ENCODE measurements at regions not wholly inside any gene's neighbourhood (a gene's known extent, or its start where the extent isn't known, plus 50 kb on each side); places are given as distances from the start of the nearest gene placed in this dataset.
A peak's percentile ranks its signal among the peaks of the same experiment; 100 is the strongest.

DNA sequence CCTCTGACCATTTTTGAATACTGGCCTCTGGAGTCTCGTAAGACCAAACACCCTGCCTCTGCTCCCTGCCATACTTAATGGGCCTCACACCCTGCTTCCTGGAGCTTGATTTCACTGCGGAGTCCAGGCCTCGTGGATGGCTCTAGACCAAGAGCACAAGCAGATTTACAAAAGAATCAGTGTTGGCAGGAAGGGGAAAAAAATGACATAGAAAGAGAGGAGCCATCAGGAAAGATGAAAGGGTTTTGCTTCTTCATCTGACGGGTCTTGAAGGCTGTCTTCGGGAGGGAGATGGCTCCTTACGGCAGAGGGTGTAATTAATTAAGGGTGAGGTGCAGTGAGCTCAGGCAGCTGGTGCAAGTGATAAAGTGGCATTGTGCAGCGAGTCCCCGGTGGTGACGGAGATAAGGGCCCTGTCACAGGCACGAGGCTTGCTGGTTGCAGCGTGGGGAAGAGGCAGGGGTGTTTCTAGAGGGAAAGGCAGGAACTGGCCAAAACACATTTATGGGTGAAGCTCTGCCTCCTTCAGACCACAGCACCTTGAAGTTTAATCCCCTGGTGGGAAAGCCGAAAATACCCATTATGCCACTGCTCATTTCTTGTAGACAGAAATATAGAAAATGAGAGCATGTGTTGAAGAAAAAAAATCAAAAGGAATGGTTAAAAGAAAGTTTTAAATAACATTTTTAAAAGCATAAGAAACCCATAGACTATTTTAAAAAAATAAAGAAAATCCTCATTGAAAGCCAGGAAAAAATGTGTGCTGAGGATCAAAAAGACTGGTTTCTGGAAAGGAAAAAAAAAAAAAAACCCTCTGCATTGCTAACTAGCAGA lies 128.6 kb upstream of the LRFN2 start:
- DNase-seq: peak; percentile 98

DNA sequence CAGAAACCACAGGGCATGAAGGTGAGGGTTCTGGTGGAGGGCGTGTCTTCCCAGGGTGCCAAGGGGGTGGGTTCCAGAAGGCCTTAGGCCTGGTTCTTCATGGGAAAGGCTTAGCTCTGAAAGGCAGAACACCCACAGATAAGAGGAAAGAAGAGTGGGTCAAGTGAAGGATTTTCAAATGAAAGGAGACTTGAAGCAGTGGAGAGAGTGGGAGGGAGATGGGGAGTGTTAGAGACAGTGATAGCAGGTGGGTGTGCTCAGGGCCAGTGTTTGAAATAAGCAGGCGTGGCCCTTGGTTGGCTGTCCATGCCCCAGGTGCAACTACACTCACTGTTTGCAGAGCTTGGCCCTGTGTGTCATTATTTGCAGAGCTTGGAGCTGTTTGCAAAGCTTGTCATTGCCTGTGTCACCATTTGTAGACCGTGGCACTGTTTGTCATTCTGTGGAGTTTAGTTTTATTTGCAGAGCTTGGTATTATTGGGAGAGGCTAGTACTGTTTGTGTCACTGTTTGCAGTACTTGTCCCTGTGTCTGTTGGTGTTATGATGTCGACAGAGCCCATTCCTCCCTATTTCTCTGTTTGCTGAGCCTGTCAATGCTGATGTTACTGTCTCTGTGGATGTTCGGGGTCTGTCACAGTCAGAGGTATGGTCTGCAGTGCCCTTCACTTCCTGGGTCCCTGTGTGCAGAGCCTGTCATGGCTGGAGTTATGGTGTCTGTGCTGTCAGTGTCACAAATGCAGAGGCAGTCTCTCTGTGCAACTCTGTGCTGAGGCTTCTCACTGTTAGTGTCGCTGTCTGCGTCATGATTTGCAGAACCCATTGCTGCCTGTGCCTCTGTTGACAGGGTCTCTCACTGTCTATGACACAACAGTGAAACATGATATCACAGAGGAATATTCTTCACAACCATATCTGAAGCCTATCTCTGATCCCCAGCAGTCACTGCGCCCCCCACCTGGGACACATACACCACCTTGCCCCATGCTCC lies 127.7 kb upstream of the LRFN2 start:
- DNase-seq: peak; percentile 76

DNA sequence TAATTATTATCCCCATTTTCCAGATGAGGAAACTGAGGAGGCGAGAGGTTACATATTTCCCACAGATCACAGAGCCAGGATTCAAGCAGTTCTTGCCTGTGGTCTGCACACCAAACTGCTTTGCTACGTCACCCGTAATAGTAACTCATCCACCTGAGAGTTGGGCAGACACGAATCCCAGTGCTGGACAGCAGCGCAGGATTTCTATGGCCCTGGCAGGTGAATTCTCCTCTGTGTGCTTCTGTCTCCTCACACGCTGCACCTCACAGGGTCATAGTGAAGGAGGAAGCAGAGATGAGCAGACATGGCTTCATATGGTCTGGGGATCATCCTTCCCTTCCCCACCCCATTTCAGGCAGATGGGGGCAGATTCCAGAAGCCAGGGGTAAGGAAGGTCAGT lies 127.0 kb upstream of the LRFN2 start:
- DNase-seq: no peak

DNA sequence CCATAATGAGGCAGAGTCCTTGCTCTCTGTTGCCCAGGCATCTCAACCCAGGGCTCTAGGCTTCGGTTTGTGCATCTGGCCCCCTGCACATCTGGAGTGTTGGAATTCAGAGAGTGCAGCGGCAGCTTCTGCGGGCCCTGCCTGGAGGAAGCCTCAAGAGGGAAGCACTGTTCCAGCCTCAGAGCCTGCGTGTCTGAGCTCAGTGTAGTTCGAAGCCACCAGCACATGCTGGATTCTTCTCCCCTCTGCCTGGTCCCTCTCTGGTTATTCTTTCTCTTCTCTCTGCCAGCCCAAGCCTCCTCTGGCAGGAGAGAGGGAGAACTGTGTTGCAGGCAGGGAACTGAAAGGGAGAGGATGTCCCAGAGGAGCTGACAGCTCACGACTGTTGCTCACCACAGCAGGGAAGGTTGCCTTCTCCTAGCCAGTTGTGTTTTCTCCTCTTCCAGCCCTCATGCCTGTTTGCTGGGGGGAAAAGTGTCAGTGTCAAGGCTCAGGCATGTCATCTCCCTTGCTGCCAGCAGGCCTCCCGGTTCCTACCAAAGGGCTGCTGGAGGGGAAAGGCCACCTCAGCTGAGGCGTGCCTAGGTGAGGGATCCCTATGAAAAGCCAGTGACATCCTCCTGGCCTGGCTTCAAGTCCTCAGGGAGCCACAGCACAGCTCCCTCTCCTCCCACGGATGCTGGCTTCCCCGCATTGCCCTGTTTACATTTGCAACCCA lies 126.0 kb upstream of the LRFN2 start:
- DNase-seq: no peak

DNA sequence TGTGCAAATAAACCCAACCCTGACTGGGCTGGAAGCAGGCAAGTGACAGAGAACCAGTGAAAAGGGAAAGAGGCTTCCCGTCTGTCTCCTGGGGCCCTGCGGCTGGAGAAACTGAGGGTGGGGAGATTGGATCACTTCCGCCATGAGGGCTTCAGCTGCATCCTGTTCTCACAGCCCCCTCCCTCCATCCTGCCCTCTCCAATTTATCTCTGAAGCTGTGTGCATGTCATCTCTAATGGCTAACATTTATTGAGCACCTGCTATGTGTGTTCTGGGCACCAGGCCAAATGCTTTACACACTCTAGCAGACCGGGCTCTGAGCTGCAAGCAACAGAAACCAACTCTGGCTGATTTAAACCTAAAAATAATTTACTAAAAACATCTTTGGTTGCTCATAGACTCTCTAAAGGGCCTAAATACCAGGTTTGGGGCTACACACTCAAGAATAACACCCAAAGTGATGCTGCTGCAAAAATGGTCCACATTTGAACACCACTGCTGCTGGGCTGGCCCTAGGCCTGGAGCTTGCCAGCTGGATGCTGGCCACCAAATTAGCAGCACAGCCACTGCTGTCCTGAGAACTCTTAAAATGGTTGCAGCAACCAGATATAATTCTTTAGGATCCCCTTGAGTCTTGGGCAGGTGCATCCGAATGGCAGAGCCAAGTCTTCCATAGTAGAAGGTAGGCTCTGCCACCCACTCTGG lies 123.6 kb upstream of the LRFN2 start:
- DNase-seq: no peak

- DNase-seq: no peak
Observed at GRCh38 chr6:40708049-40708448, 120.9 kb upstream of the LRFN2 start.

- no peak for DNase-seq
Observed at GRCh38 chr6:40706178-40706577, 119.0 kb upstream of the LRFN2 start.

DNA sequence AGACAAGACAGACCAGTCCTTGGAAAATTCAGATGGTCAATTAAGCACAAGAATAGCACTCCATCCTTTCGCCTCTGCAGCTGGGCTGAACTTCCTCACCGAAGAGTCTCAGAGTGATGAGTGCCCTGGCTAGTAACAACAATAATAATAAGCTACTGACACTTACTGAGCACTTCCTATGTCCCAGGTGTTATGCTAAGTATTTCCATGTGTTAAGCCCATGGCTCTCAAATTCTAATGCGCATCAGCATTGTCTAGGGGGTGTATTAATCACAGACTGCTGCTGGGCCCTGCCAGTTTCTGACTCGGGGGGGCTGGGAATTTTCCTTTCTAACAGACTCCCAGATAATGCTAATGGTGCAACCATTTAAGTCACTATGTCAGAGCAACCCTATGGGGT lies 118.2 kb upstream of the LRFN2 start:
- no peak for DNase-seq

GRCh38 chr6:40701352-40702007 lies 114.3 kb upstream of the LRFN2 start:
- DNase-seq: no peak

DNA sequence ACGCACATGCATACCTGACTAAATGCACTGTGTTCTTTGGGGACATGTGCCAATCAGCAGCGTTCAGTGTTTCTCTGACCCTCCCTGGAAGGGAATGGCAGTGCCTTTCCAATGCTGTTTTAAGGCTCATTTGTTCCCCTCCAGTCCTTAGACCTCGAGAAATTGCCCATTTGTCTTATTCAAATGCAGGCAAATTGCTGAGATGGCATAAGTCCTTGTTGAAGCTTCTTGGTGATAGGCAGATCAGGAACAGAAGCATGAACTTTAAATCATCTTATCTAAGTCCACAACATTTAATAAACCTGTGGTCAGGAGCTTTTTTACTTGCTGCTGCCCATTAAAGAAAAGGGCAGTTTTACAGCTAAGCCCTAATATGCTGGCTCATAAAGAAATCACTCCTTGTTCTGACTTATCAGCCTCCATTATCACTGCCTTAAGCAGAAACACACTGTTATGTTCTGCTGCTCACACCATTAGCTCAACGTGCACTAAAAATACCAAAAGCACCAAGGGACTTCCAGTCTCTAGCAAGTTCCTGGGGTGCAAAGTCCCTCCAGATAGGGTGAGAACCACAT lies 112.9 kb upstream of the LRFN2 start:
- DNase-seq: no peak

DNA sequence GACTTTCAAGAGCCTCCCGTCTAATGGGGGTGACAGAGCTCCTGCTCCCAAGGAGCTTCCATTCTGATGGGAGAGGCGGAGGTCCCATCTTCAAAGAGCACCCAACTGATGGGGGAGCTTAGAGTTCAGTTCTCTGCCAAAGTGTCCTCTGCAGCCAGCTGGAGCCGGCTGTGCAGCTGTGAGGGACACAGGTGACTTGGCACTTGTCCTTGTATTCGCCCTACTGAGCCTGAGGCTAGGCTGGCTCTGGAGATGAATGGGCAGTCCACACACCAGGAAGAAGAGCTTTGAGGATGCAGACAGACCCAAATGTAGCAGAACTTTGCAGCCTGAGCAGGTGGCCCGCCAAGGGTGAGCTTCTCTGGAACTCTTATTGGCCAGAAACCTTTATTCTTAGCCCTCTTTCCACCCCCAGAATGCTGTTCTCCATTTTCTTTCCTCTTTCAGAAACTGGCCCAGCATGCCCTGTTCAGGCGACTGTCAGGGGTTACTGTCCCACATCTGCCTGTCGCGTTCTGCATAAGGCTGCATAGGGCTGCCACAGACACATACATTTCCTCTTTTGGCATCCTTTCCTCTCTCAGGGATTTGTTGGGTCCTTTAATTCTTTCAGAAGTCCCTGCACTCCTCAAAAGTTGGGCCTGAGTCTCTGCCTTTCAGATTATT lies 108.7 kb upstream of the LRFN2 start:
- no peak for DNase-seq

GRCh38 chr6:40695114-40695513 lies 108.0 kb upstream of the LRFN2 start:
- DNase-seq: peak; percentile 45

DNA sequence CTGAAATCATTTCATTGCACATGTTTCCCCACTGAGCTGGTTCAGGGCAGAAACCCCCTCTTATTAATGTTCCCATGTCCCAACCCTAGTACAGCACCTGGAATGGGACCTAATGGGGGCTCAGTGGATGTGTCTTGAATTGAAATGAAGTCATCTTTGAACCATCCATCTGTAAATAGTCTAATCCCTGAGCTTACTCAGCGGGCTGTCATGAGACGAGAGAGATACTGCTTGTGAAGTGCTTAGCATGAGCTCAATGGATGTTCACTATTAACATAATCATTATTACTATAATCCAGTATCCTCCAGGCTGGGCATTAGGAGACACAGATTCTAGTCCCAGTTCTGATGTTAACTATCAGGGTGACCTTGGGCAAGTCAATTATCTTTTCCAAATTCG lies 106.6 kb upstream of the LRFN2 start:
- no peak for DNase-seq

- no peak for DNase-seq
Observed at GRCh38 chr6:40692337-40692736, 105.2 kb upstream of the LRFN2 start.

DNA sequence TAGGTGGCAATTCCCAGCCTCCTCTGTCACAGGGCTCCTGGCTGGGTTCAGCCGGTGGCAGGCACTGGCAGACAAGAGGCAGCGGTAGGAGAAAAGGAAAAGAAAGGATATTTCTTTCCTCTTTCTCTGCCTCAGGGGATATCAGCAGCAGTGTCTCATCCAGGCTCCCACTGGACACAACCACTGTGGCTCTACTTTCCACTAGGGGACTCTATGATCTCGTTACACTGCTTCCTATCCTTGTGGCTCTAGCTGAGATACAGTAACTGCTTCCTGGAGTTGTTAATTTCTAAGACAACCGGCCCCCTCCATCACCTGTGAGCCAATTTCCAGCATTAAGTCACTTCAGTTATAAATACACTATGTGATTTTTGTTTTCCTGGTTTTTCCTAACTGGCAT lies 102.0 kb upstream of the LRFN2 start:
- DNase-seq: no peak

DNA sequence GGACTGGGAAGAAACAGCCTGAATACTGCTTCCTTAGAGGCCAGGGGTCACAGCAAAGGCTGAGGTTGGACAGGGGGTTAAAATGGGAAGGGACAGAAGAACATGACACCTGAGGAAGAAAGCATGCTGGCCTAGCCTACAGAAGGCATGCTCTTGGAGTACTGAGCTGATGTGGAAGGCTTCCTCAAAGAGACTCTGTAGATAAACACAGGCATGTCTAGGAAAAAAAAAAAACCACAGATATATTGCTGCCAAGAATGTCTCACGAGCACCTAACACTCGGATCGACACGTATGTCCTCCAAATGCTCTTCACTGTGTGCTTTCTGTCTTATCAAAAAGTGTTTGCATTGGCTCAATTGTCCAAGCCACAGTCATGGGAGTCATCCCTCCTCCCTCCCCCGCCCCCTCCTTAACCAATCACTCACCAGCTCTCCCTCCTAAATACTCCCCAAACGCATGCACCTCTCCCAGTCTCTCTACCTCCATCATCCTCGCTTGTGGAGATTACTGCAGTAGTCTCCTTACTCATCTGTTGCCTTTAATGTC lies 101.1 kb upstream of the LRFN2 start:
- DNase-seq: peak; percentile 41

GRCh38 chr6:40685862-40686261 lies 98.7 kb upstream of the LRFN2 start:
- DNase-seq: no peak

DNA sequence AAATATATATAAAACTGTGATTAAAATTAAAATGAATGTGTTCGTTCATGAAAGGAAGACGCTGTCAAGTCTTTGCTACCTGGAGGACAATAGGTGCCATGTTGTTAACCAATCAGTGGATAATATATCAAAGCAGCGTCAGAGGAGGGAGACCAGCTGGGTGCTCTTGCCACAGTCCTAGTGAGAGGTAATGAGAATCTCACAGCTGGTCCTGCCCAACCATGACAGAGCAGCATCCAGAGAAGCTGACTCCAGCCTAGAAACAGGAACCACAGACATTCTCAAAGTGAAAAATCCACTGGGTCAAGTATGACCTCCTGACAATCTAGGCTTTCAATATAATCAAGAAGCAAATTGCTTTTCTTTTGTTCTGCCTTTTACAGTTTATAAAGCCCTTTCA lies 94.5 kb upstream of the LRFN2 start:
- no peak for DNase-seq

DNA sequence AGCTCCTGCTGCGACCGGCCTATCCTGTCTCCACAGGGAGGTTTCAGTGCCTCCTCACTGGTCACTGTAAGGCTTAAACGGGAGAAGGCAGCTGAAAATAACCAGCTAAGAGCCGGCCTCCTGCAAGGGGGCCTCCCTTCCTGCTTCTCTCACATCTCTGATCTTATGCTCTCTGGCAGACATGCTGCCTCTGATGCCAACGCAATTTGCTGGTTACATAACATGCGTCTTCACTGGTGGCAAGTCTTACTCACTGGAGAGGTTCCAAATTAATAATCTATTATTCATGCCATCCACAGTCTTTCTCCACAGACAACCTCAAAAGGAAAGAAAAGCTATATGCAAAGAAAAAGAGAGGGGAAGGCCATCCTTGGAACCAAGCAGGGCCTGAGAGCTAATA lies 91.8 kb upstream of the LRFN2 start:
- no peak for DNase-seq

- DNase-seq: no peak
Observed at GRCh38 chr6:40674170-40674569, 87.0 kb upstream of the LRFN2 start.

- no peak for DNase-seq
Observed at GRCh38 chr6:40672087-40672486, 84.9 kb upstream of the LRFN2 start.
